Adrenal gland (tissue), 9 donors: ENCODE measurements at regions not wholly inside any gene's neighbourhood (a gene's known extent, or its start where the extent isn't known, plus 50 kb on each side); places are given as distances from the start of the nearest gene placed in this dataset.

ENCODE experiments used
- DNase-seq, 7 donors: peaks; one replicate each; pipeline ENCODE4 v3.0.0-alpha.2; 2019 to 2020
- H3K27ac ChIP-seq, 5 donors: fragments of 200-600 bp; sonication (generic) in 4 of 5; 1 replicate in 3 of 5; 2 replicates in 2 of 5; pipeline versions ENCODE4 v1.5.1 to v1.8.0; 2016 to 2020; ENCODE audit warnings: mild to moderate bottlenecking in 1 of 5
- H3K27me3 ChIP-seq: fragments of 200-600 bp; 2 replicates; pipeline ENCODE4 v1.8.0; 2021
- H3K36me3 ChIP-seq, 2 donors: fragments of 200-600 bp; replicated peaks in 1 of 2; 1 replicate in 1 of 2; 2 replicates in 1 of 2; pipeline versions ENCODE4 v1.5.1 to v1.8.0; 2018 to 2022
- H3K4me1 ChIP-seq, 2 donors: fragments of 200-600 bp; replicated peaks in 1 of 2; 1 replicate in 1 of 2; 2 replicates in 1 of 2; pipeline versions ENCODE4 v1.5.1 to v1.8.0; 2018 to 2021
- H3K4me3 ChIP-seq, 4 donors: fragments of 200-600 bp; sonication (generic) in 3 of 4; one replicate each; pipeline ENCODE4 v1.5.1; 2016 to 2018
- H3K9me3 ChIP-seq, 3 donors: fragments of 200-600 bp; sonication (generic) in 1 of 3; replicated peaks in 1 of 3; 1 replicate in 2 of 3; 2 replicates in 1 of 3; pipeline versions ENCODE4 v1.5.1 to v1.8.0; 2016 to 2021
- POLR2A ChIP-seq, 2 donors: fragments of 450-650 bp; IDR thresholded peaks; one replicate each; pipeline ENCODE4 v1.6.1; 2017; ENCODE audit warnings: antibody characterized with exemption in 2 of 2, mild to moderate bottlenecking in 2 of 2, moderate library complexity in 1 of 2
- WGBS, 4 donors: extraction: QIAGEN DNeasy Blood & Tissue Kit in 2 of 4; methylation state at CpG; one replicate each; pipeline versions ENCODE4 v1.1.5 to v1.1.7; 2013 to 2017; 5-methylcytosine and 5-hydroxymethylcytosine counted together
- intact Hi-C, 2 donors: fragments of 100-400 bp; cut with DNase I; formaldehyde crosslinking; loops; one replicate each; pipeline versions ENCODE4 v1.14.1 to v1.15.0; 2022 to 2023
- TF ChIP-seq, protein P1 (sequence below), 6 experiments: fragments of 450-650 bp in 4 of 6; fragments of 200-600 bp in 2 of 6; sonication (generic) in 1 of 6; IDR thresholded peaks; 1 replicate in 5 of 6; 2 replicates in 1 of 6; pipeline versions ENCODE4 v1.5.1 to v1.8.0; 2016 to 2021; ENCODE audit warnings: antibody characterized with exemption in 6 of 6, mild to moderate bottlenecking in 2 of 6, moderate library complexity in 1 of 6
- donor health status: healthy with polysubstance abuse.
- donor health status: Bipolar disorder and iron deficiency.
- donor health status: DM: yes; HTN: yes; CAD: no.
- donor health status: DM: no; HTN: no; CAD: no.
- donor health status: DM: no; HTN: no; CAD: no.

DNA sequence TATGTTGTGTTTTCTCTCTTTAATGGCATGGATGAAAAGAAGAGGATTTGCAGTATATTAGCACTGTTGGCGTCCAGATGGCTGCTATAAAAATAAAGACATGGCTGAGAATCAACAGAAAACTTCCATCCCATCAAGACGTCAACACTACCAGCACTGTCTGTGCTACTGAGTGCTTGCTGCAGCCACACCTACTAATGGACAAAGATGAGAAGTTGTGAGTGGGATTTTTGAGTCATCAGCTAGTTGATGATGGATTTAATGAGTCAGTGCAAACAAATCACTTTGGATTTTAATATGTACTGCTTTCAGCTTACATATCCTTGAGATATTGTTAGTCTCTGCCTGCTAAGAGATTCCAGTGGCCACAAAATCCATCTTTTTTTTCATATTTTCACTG lies 631.0 kb upstream of the ANKRD30A start:
- peaks cover 0 to 7% of the 10 kb centered on the region in 2 donors for H3K4me1 ChIP-seq
- no peaks in the 10 kb centered on the region for H3K27me3 ChIP-seq
- no peak overlapping the region for H3K27ac ChIP-seq
- no peak for TF ChIP-seq POLR2A (IDR thresholded peaks at IDR 0.05)
- TF ChIP-seq, protein P1, sequence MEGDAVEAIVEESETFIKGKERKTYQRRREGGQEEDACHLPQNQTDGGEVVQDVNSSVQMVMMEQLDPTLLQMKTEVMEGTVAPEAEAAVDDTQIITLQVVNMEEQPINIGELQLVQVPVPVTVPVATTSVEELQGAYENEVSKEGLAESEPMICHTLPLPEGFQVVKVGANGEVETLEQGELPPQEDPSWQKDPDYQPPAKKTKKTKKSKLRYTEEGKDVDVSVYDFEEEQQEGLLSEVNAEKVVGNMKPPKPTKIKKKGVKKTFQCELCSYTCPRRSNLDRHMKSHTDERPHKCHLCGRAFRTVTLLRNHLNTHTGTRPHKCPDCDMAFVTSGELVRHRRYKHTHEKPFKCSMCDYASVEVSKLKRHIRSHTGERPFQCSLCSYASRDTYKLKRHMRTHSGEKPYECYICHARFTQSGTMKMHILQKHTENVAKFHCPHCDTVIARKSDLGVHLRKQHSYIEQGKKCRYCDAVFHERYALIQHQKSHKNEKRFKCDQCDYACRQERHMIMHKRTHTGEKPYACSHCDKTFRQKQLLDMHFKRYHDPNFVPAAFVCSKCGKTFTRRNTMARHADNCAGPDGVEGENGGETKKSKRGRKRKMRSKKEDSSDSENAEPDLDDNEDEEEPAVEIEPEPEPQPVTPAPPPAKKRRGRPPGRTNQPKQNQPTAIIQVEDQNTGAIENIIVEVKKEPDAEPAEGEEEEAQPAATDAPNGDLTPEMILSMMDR (IDR thresholded peaks at IDR 0.05) = no peak
- WGBS, 4 donors = 70 to 76% (median 73%) methylated on average over 2 of the region's 2 CpGs
- intact Hi-C loops = no loop called here
- no peak for DNase-seq
- no peak overlapping the region for H3K4me3 ChIP-seq
- H3K36me3 ChIP-seq = no peaks in the 10 kb centered on the region
- no peaks in the 10 kb centered on the region for H3K9me3 ChIP-seq

DNA sequence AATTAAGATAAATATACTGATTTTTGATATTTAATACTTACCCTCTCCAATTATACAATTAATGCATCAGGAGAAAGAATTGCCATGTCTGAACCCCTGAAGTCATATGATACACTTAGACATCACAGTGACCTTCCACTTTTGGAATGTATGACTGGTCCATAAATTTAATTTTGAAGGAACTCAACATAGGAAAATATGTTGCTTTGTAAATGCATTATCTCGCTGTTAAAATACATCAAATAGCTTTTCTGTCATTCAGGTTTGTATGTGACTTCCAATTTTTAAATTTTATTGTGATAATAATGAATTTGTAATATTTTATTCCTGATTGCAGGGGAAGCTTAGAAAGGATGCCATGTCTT lies 631.9 kb upstream of the ANKRD30A start:
- 78 to 96% (median 85%) methylated on average over 1 of the region's 1 CpG for WGBS, 4 donors
- Histone ChIP-seq H3K36me3 (no peaks in the 10 kb centered on the region), H3K4me1 (peaks cover 0 to 7% of the 10 kb centered on the region in 2 donors), H3K9me3 (no peaks in the 10 kb centered on the region), H3K27ac (no peak overlapping the region), H3K27me3 (no peaks in the 10 kb centered on the region), H3K4me3 (no peak overlapping the region)
- DNase-seq = no peak
- intact Hi-C loops = no loop called here
- TF ChIP-seq, protein P1 (IDR thresholded peaks at IDR 0.05) = no peak
- TF ChIP-seq POLR2A (IDR thresholded peaks at IDR 0.05) = no peak

DNA sequence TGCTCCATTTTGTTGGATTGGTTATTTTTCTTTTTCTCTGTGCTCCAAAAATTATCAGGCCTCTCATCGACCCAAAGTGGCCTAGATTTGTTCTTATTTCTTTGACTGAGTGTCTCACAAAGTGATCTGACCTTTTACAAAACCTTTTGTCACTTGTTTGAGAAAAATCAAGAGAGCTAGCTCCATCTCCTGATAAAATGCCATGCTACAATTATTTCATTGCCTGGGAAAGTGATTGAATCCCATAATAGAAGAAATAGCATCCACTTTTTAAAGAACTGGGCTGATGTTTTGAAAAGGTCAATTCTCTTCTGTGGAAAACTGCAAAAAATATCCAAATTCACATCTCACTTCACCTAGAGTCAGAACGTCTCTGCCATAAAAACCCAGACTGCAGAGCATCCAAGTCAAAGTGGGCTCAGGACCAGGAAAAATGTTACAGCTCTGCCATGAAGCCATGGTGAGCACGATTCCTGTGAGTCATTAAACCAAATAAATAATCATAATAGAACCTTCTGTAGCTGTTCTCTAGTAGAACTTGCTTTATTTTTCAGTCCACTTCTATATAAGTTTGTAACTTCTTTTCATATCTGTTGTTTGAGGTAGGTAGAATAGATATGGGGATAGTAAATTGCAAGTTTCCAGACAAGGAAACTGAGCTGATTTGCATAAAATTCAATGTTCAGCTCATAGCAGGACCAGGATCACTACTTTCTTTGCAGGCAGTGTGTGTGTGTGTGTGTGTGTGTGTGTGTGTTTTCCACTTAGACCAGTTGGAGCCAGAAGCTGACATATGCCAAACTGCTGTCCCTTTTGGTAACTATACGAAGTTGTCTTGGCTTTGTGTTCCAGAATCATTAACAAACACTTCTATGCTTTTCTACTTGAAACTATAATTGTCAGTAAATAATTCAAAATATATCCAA lies 632.5 kb upstream of the ANKRD30A start:
- 52 to 65% (median 54%) methylated on average over 4 of the region's 4 CpGs for WGBS, 4 donors
- Histone ChIP-seq H3K4me3 (no peak overlapping the region), H3K36me3 (no peaks in the 10 kb centered on the region), H3K9me3 (no peaks in the 10 kb centered on the region), H3K27ac (no peak overlapping the region), H3K27me3 (no peaks in the 10 kb centered on the region), H3K4me1 (peaks cover 0 to 7% of the 10 kb centered on the region in 2 donors)
- DNase-seq = no peak
- intact Hi-C loops = no loop called here
- no peak for TF ChIP-seq POLR2A (IDR thresholded peaks at IDR 0.05)
- TF ChIP-seq, protein P1 (IDR thresholded peaks at IDR 0.05) = no peak

DNA sequence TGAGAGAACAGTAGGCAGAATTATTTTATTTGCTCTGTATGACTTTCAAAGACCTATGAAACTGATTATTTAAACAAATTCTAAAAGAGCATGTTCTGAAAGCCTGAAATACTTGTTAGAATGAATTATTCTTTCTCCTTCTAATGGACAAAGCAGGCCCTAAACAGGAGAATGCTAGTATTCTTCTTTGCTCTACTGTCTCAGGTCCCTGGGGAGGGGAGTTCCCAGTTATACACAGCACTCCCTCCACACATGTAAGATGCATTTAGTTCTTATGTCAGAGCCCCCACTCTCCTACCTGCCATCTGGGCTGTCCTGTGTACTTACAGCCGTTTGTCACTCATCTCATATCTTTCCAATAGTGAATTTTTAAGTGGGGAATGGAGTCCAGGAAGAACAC lies 633.5 kb upstream of the ANKRD30A start:
- WGBS, 4 donors = 59 to 74% (median 67%) methylated on average over 1 of the region's 1 CpG
- Histone ChIP-seq H3K9me3 (no peaks in the 10 kb centered on the region), H3K4me3 (no peak overlapping the region), H3K27me3 (no peaks in the 10 kb centered on the region), H3K4me1 (peaks cover 0 to 7% of the 10 kb centered on the region in 2 donors), H3K36me3 (no peaks in the 10 kb centered on the region), H3K27ac (no peak overlapping the region)
- TF ChIP-seq, protein P1 (IDR thresholded peaks at IDR 0.05) = no peak
- no peak for TF ChIP-seq POLR2A (IDR thresholded peaks at IDR 0.05)
- intact Hi-C loops = no loop called here
- no peak for DNase-seq
